Peyer's patch (tissue), 4 donors: ENCODE measurements at regions not wholly inside any gene's neighbourhood (a gene's known extent, or its start where the extent isn't known, plus 50 kb on each side); places are given as distances from the start of the nearest gene placed in this dataset.

Experiments
- CTCF ChIP-seq, 6 experiments: fragments of 450-650 bp in 4 of 6; fragments of 200-600 bp in 2 of 6; sonication (generic) in 1 of 6; IDR thresholded peaks; one replicate each; pipeline ENCODE4 v1.5.1; 2017 to 2019; ENCODE audit warnings: antibody characterized with exemption in 6 of 6, mild to moderate bottlenecking in 3 of 6, moderate library complexity in 1 of 6
- POLR2A ChIP-seq, 2 donors: fragments of 450-650 bp; IDR thresholded peaks; one replicate each; pipeline ENCODE4 v1.5.1; 2017; ENCODE audit warnings: antibody characterized with exemption in 2 of 2, mild to moderate bottlenecking in 2 of 2, moderate library complexity in 2 of 2

GRCh38 chr6:19322691-19323485 lies 514.3 kb upstream of the ID4 start:
- no peak for TF ChIP-seq CTCF (IDR thresholded peaks at IDR 0.05)
- TF ChIP-seq POLR2A (IDR thresholded peaks at IDR 0.05): no peak
